SK-N-SH (cell line): ENCODE measurements at regions not wholly inside any gene's neighbourhood (a gene's known extent, or its start where the extent isn't known, plus 50 kb on each side); places are given as distances from the start of the nearest gene placed in this dataset.

ENCODE experiments used
- CTCF ChIA-PET: fragments of 300-600, 350-600 bp; formaldehyde crosslinking; extraction: SDS; loops from one replicate; lab custom pipeline; 2021; lab: Yijun Ruan, JAX
- POLR2A ChIA-PET: fragments of 350-600 bp; sonication (Branson Sonifier 250); formaldehyde crosslinking; extraction: SDS; loops from one replicate; lab custom pipeline; 2020; ENCODE audit warnings: antibody characterized with exemption, inconsistent platforms; lab: Yijun Ruan, JAX
- DNase-seq: peaks from one replicate; pipeline ENCODE4 v3.0.0; 2012
- H2AFZ ChIP-seq: fragments of 200-600 bp; sonication (generic); 2 replicates; pipeline ENCODE4 v1.8.1; 2016; ENCODE audit warnings: antibody characterized with exemption, mild to moderate bottlenecking, low read depth
- H3F3A ChIP-seq: fragments of 200-600 bp; sonication (generic); replicated peaks from 2 replicates; pipeline ENCODE3; 2016; ENCODE audit warnings: antibody characterized with exemption, mild to moderate bottlenecking; ENCODE audit not compliant: insufficient read depth
- H3K27ac ChIP-seq, 2 experiments: fragments of 200-500 bp in 1 of 2; fragments of 200-600 bp in 1 of 2; sonication (Bioruptor generic) in 1 of 2; sonication (generic), shearing (Covaris generic) in 1 of 2; 2 replicates each; pipeline versions ENCODE4 v1.5.1 to v1.6.1; 2014 to 2016; ENCODE audit warnings: low read depth in 2 of 2, inconsistent platforms in 1 of 2, low read length in 1 of 2, mild to moderate bottlenecking in 1 of 2, mixed read lengths in 1 of 2
- H3K27me3 ChIP-seq: fragments of 200-600 bp; sonication (generic), shearing (Covaris generic); 2 replicates; pipeline ENCODE4 v1.6.1; 2016; ENCODE audit warnings: mixed run types; ENCODE audit not compliant: insufficient read depth
- H3K36me3 ChIP-seq, 2 experiments: fragments of 200-500 bp in 1 of 2; fragments of 200-600 bp in 1 of 2; sonication (Bioruptor generic) in 1 of 2; sonication (generic) in 1 of 2; replicated peaks in 1 of 2; 2 replicates each; pipeline versions ENCODE3 to v1.5.1; 2014 to 2016; ENCODE audit warnings: low read length in 1 of 2, mild to moderate bottlenecking in 1 of 2; ENCODE audit not compliant: insufficient read depth in 2 of 2, control insufficient read depth in 1 of 2
- H3K4me1 ChIP-seq, 2 experiments: fragments of 200-500 bp in 1 of 2; fragments of 200-600 bp in 1 of 2; sonication (Bioruptor generic) in 1 of 2; sonication (generic), shearing (Covaris generic) in 1 of 2; 2 replicates each; pipeline versions ENCODE4 v1.5.1 to v1.6.1; 2014 to 2016; ENCODE audit warnings: low read depth in 1 of 2, low read length in 1 of 2, mixed run types in 1 of 2; ENCODE audit not compliant: insufficient read depth in 2 of 2, control insufficient read depth in 1 of 2
- H3K4me2 ChIP-seq: fragments of 200-600 bp; sonication (generic), shearing (Covaris generic); 2 replicates; pipeline ENCODE4 v1.6.1; 2017; ENCODE audit warnings: mixed run types
- H3K4me3 ChIP-seq, 2 experiments: fragments of 200-500 bp in 1 of 2; fragments of 200-600 bp in 1 of 2; sonication (Bioruptor generic) in 1 of 2; sonication (generic), shearing (Covaris generic) in 1 of 2; 2 replicates each; pipeline versions ENCODE4 v1.5.1 to v1.8.1; 2014 to 2016; ENCODE audit warnings: low read depth in 2 of 2, inconsistent platforms in 1 of 2, low read length in 1 of 2, mild to moderate bottlenecking in 1 of 2, mixed read lengths in 1 of 2, moderate library complexity in 1 of 2
- H3K79me2 ChIP-seq: fragments of 200-600 bp; sonication (generic); 2 replicates; pipeline ENCODE4 v1.8.1; 2017; ENCODE audit warnings: mild to moderate bottlenecking; ENCODE audit not compliant: insufficient read depth
- H3K9ac ChIP-seq: fragments of 200-600 bp; sonication (generic); 2 replicates; pipeline ENCODE4 v1.6.1; 2017; ENCODE audit warnings: mixed run types
- H3K9me2 ChIP-seq: fragments of 200-600 bp; sonication (generic); 2 replicates; pipeline ENCODE4 v1.6.1; 2017; ENCODE audit warnings: mixed run types
- H3K9me3 ChIP-seq: fragments of 200-600 bp; sonication (generic); 2 replicates; pipeline ENCODE4 v1.6.1; 2017; ENCODE audit warnings: mixed run types, mild to moderate bottlenecking, moderate library complexity
- H4K20me1 ChIP-seq: fragments of 200-600 bp; sonication (generic); 2 replicates; pipeline ENCODE4 v1.6.1; 2017; ENCODE audit warnings: mild to moderate bottlenecking, mixed run types; ENCODE audit not compliant: insufficient read depth
- ELF1 ChIP-seq: IDR thresholded peaks from 2 replicates; pipeline ENCODE4 v1.4.0; 2012
- EP300 ChIP-seq, 2 experiments: IDR thresholded peaks; 2 replicates each; pipeline versions ENCODE4 v1.4.0 to v1.6.1; 2012; ENCODE audit warnings: borderline replicate concordance in 1 of 2, low read depth in 1 of 2, low read length in 1 of 2
- FOSL2 ChIP-seq: IDR thresholded peaks from 2 replicates; pipeline ENCODE4 v1.4.0; 2012; ENCODE audit warnings: low read depth, mild to moderate bottlenecking, moderate library complexity, borderline replicate concordance
- FOXJ3 ChIP-seq: sonication (generic); formaldehyde crosslinking; IDR thresholded peaks from 2 replicates; pipeline ENCODE4 v1.5.1; 2020; ENCODE audit warnings: mild to moderate bottlenecking, missing genetic modification reagents
- MXI1 ChIP-seq: IDR thresholded peaks from 2 replicates; pipeline ENCODE4 v1.6.1; 2012; ENCODE audit warnings: mild to moderate bottlenecking, low read depth, low read length, improper control_type of control experiment
- NFIC ChIP-seq: IDR thresholded peaks from 2 replicates; pipeline ENCODE4 v1.4.0; 2012; ENCODE audit warnings: borderline replicate concordance
- NRF1 ChIP-seq: IDR thresholded peaks from 2 replicates; pipeline ENCODE4 v1.6.1; 2012; ENCODE audit warnings: low read depth, mild to moderate bottlenecking, low read length
- POLR2AphosphoS5 ChIP-seq: IDR thresholded peaks from 2 replicates; pipeline ENCODE4 v1.6.1; 2012; ENCODE audit warnings: low read depth, low read length
- RAD21 ChIP-seq: IDR thresholded peaks from 2 replicates; pipeline ENCODE4 v1.6.1; 2012; ENCODE audit warnings: mild to moderate bottlenecking, low read length
- RCOR1 ChIP-seq: fragments of 150-350 bp; IDR thresholded peaks from 2 replicates; pipeline ENCODE4 v1.6.1; 2017; ENCODE audit warnings: antibody characterized with exemption, low read length
- RFX5 ChIP-seq: IDR thresholded peaks from 2 replicates; pipeline ENCODE4 v1.6.1; 2012; ENCODE audit warnings: mild to moderate bottlenecking, improper control_type of control experiment, low read length
- SIN3A ChIP-seq: IDR thresholded peaks from 2 replicates; pipeline ENCODE4 v1.6.1; 2012; ENCODE audit warnings: low read depth, mild to moderate bottlenecking, low read length, moderate library complexity, borderline replicate concordance
- SMC3 ChIP-seq: IDR thresholded peaks from 2 replicates; pipeline ENCODE4 v1.6.1; 2012; ENCODE audit warnings: low read depth, low read length, improper control_type of control experiment
- YY1 ChIP-seq: IDR thresholded peaks from 2 replicates; pipeline ENCODE4 v1.4.0; 2012; ENCODE audit warnings: low read depth, mild to moderate bottlenecking
- WGBS: methylation state at CpG from one replicate; pipeline ENCODE4 v1.1.6; 2017; ENCODE audit warnings: low lambda C conversion rate; 5-methylcytosine and 5-hydroxymethylcytosine counted together
- TF ChIP-seq, protein P1 (sequence below): IDR thresholded peaks from 2 replicates; pipeline ENCODE4; 2012
- TF ChIP-seq, protein P2 (sequence below): fragments of 150-350 bp; IDR thresholded peaks from 2 replicates; pipeline ENCODE4 v1.6.1; 2017; ENCODE audit warnings: antibody characterized with exemption, low read length, low read depth, borderline replicate concordance
- TF ChIP-seq, protein P3 (sequence below): fragments of 150-350 bp; IDR thresholded peaks from 2 replicates; pipeline ENCODE4 v1.6.1; 2016; ENCODE audit warnings: mild to moderate bottlenecking, low read depth, low read length
- TF ChIP-seq, protein P4 (sequence below): IDR thresholded peaks from 2 replicates; pipeline ENCODE4 v1.6.1; 2012; ENCODE audit warnings: mild to moderate bottlenecking, low read depth, low read length, moderate library complexity
- TF ChIP-seq, protein P5 (sequence below): IDR thresholded peaks from 2 replicates; pipeline ENCODE4 v1.4.0; 2012; ENCODE audit warnings: low read depth

DNA sequence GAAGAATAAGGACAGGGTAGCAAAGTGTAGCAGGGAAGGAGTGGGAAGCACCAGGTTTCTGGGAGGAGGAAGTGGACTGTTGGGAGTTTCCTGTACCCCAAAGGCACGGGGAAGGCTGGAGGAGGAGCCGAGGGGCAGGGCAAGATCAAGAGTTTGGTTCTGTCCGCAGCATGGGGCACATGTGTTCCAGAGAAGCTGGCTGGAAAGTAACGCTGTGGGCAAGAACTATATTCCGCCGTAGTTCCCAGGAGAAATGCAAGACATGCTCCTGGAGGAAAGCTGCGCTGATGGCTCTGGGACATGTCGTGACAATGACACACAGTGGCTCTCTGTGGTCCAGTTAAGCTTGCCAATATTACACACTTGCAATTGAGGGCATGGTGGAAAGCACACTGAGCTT is 51.7 kb upstream of the KPNA3 start:
- Histone ChIP-seq H3K4me3 (no peak overlapping the region), H3K4me2 (no peak overlapping the region), H3K27ac (no peak overlapping the region), H3K79me2 (no peaks in the 10 kb centered on the region), H3K9ac (no peak overlapping the region), H3K4me1 (no peaks in the 10 kb centered on the region; a peak in 1 of 4 replicates), H3K9me2 (no peaks in the 10 kb centered on the region)
- ChIA-PET POLR2A (no interaction called here), CTCF (interaction anchor here (0.6 to 2.0 kb wide), 2 partner anchors 173 to 242 kb away, joined by 3 to 4 read pairs; no protein-coding TSS in a partner anchor)
- WGBS, result 72% methylated on average over 6 of the region's 8 CpGs
- DNase-seq, result no peak
- TF ChIP-seq EP300 (IDR thresholded peaks at IDR 0.05; ENCODE audit: borderline replicate concordance in 1 of 2, low read depth in 1 of 2, low read length in 1 of 2) (no peak), FOXJ3 (CRISPR knock-in tag) (no peak), YY1 (no peak), ELF1 (no peak), FOSL2 (no peak), RFX5 (no peak), SIN3A (no peak), RAD21 (no peak), RCOR1 (no peak), SMC3 (no peak), POLR2AphosphoS5 (no peak), MXI1 (no peak), NRF1 (no peak), NFIC (no peak)
- TF ChIP-seq, protein P1, sequence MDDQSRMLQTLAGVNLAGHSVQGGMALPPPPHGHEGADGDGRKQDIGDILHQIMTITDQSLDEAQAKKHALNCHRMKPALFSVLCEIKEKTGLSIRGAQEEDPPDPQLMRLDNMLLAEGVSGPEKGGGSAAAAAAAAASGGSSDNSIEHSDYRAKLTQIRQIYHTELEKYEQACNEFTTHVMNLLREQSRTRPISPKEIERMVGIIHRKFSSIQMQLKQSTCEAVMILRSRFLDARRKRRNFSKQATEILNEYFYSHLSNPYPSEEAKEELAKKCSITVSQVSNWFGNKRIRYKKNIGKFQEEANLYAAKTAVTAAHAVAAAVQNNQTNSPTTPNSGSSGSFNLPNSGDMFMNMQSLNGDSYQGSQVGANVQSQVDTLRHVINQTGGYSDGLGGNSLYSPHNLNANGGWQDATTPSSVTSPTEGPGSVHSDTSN, result no peak
- TF ChIP-seq, protein P2, sequence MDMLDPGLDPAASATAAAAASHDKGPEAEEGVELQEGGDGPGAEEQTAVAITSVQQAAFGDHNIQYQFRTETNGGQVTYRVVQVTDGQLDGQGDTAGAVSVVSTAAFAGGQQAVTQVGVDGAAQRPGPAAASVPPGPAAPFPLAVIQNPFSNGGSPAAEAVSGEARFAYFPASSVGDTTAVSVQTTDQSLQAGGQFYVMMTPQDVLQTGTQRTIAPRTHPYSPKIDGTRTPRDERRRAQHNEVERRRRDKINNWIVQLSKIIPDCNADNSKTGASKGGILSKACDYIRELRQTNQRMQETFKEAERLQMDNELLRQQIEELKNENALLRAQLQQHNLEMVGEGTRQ, result no peak
- TF ChIP-seq, protein P3, sequence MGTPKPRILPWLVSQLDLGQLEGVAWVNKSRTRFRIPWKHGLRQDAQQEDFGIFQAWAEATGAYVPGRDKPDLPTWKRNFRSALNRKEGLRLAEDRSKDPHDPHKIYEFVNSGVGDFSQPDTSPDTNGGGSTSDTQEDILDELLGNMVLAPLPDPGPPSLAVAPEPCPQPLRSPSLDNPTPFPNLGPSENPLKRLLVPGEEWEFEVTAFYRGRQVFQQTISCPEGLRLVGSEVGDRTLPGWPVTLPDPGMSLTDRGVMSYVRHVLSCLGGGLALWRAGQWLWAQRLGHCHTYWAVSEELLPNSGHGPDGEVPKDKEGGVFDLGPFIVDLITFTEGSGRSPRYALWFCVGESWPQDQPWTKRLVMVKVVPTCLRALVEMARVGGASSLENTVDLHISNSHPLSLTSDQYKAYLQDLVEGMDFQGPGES, result no peak
- TF ChIP-seq, protein P4, sequence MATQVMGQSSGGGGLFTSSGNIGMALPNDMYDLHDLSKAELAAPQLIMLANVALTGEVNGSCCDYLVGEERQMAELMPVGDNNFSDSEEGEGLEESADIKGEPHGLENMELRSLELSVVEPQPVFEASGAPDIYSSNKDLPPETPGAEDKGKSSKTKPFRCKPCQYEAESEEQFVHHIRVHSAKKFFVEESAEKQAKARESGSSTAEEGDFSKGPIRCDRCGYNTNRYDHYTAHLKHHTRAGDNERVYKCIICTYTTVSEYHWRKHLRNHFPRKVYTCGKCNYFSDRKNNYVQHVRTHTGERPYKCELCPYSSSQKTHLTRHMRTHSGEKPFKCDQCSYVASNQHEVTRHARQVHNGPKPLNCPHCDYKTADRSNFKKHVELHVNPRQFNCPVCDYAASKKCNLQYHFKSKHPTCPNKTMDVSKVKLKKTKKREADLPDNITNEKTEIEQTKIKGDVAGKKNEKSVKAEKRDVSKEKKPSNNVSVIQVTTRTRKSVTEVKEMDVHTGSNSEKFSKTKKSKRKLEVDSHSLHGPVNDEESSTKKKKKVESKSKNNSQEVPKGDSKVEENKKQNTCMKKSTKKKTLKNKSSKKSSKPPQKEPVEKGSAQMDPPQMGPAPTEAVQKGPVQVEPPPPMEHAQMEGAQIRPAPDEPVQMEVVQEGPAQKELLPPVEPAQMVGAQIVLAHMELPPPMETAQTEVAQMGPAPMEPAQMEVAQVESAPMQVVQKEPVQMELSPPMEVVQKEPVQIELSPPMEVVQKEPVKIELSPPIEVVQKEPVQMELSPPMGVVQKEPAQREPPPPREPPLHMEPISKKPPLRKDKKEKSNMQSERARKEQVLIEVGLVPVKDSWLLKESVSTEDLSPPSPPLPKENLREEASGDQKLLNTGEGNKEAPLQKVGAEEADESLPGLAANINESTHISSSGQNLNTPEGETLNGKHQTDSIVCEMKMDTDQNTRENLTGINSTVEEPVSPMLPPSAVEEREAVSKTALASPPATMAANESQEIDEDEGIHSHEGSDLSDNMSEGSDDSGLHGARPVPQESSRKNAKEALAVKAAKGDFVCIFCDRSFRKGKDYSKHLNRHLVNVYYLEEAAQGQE, result no peak
- TF ChIP-seq, protein P5, sequence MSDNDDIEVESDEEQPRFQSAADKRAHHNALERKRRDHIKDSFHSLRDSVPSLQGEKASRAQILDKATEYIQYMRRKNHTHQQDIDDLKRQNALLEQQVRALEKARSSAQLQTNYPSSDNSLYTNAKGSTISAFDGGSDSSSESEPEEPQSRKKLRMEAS, result no peak
- TF ChIP-seq, all 33 proteins: peak for 0
- Histone ChIP-seq H3K9me3 (no peaks in the 10 kb centered on the region), H3K27me3 (no peaks in the 10 kb centered on the region), H2AFZ (no peak overlapping the region), H4K20me1 (no peaks in the 10 kb centered on the region), H3K36me3 (no peaks in the 10 kb centered on the region), H3F3A (no peaks in the 10 kb centered on the region)
